WERI-Rb-1 (cell line): ENCODE measurements at regions not wholly inside any gene's neighbourhood (a gene's known extent, or its start where the extent isn't known, plus 50 kb on each side); places are given as distances from the start of the nearest gene placed in this dataset.

Experiments
- DNase-seq: peaks from one replicate; pipeline ENCODE4 v3.0.0-alpha.2; 2020
- H3K27ac ChIP-seq: fragments of 250-450 bp; sonication (Bioruptor Pico); 2 replicates; pipeline ENCODE4 v1.5.1; 2020; ENCODE audit warnings: mild to moderate bottlenecking, moderate library complexity
- H3K27me3 ChIP-seq: fragments of 250-450 bp; sonication (Bioruptor Pico); 2 replicates; pipeline ENCODE4 v1.5.1; 2021; ENCODE audit warnings: mild to moderate bottlenecking, low read depth, moderate library complexity; ENCODE audit not compliant: insufficient read depth, severe bottlenecking
- H3K36me3 ChIP-seq: fragments of 250-450 bp; sonication (Bioruptor Pico); 2 replicates; pipeline ENCODE4 v1.5.1; 2020; ENCODE audit warnings: mild to moderate bottlenecking, moderate library complexity
- H3K4me3 ChIP-seq: 2 replicates; pipeline ENCODE4 v1.5.1; 2011; ENCODE audit warnings: low read depth, mild to moderate bottlenecking, control low read depth, low read length
- H3K9me3 ChIP-seq: fragments of 250-450 bp; sonication (Bioruptor Pico); 2 replicates; pipeline ENCODE4 v1.5.1; 2021; ENCODE audit warnings: mild to moderate bottlenecking, moderate library complexity; ENCODE audit not compliant: severe bottlenecking
- TF ChIP-seq, protein P1 (sequence below): IDR thresholded peaks from 2 replicates; pipeline ENCODE4 v1.5.1; 2011; ENCODE audit warnings: low read depth, mild to moderate bottlenecking, control low read depth, inconsistent platforms, low read length

DNA sequence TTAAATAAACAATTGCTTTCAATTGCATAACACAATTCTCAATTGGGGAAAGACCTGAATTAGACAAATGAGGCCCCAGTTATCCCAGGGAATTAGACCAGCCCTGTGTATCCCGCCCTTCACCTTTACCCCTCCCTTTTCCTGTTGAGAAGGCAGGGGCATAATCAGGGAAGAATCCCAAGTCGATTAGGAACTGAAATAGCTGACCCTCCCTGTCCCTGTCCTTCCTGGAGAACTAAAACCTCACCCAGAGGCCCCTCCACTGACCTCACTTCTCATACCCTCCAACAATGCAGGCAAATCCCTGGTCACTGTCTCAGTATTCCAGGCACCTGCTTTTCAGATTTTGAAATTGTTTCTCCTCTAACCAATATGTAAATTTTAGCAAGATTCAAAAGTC lies 165.4 kb upstream of the CDH11 start:
- H3K4me3 ChIP-seq: no peak overlapping the region
- DNase-seq: no peak
- H3K27ac ChIP-seq: no peak overlapping the region
- no peaks in the 10 kb centered on the region for H3K27me3 ChIP-seq
- no peaks in the 10 kb centered on the region for H3K9me3 ChIP-seq
- TF ChIP-seq, protein P1, sequence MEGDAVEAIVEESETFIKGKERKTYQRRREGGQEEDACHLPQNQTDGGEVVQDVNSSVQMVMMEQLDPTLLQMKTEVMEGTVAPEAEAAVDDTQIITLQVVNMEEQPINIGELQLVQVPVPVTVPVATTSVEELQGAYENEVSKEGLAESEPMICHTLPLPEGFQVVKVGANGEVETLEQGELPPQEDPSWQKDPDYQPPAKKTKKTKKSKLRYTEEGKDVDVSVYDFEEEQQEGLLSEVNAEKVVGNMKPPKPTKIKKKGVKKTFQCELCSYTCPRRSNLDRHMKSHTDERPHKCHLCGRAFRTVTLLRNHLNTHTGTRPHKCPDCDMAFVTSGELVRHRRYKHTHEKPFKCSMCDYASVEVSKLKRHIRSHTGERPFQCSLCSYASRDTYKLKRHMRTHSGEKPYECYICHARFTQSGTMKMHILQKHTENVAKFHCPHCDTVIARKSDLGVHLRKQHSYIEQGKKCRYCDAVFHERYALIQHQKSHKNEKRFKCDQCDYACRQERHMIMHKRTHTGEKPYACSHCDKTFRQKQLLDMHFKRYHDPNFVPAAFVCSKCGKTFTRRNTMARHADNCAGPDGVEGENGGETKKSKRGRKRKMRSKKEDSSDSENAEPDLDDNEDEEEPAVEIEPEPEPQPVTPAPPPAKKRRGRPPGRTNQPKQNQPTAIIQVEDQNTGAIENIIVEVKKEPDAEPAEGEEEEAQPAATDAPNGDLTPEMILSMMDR: no peak
- no peaks in the 10 kb centered on the region for H3K36me3 ChIP-seq

DNA sequence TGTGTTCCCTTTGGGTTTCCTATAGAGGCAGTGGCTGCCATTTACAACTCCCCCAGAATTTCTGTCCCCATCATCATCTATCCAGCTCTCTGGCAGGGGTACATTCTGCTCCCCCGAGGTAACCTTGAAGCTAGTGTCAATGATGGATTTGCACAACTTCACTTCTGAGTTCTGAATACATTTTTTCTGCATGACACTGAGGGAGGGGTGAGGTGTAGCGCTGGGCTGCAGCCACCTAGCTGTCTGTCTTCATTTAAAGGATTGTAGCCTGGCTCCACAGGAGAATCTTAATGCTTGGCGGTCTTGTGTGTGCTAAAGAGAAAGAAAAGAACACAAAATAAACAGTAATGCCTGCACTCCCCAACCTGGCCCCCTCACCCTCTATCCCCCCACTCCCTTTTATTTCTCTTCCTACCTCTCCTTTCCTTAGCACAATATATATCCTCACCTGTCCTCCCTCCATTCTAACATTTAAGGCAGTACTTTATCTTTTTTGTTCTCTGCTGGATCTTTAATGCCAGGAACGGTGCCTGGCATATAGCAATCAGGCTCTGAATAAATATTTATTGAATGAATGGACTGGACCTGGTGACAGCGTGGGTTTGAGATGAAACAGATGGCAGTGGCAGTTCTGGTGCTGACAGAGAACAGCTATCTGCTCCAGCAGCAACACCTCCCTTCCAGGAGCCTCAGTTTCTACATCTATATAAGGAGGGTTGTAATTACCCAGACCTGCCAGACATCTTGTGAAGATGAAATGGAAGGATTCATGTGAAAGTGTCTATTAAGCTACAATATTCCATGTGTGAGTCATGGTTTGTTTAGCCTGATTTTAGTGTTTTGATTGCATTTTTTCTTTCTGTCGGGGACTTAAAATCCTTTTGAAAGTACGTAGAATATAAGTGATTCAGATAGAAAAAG lies 163.5 kb upstream of the CDH11 start:
- H3K27ac ChIP-seq: no peak overlapping the region
- H3K36me3 ChIP-seq: no peaks in the 10 kb centered on the region
- no peak for DNase-seq
- H3K9me3 ChIP-seq: no peaks in the 10 kb centered on the region
- TF ChIP-seq, protein P1: no peak
- no peaks in the 10 kb centered on the region for H3K27me3 ChIP-seq
- H3K4me3 ChIP-seq: no peak overlapping the region

DNA sequence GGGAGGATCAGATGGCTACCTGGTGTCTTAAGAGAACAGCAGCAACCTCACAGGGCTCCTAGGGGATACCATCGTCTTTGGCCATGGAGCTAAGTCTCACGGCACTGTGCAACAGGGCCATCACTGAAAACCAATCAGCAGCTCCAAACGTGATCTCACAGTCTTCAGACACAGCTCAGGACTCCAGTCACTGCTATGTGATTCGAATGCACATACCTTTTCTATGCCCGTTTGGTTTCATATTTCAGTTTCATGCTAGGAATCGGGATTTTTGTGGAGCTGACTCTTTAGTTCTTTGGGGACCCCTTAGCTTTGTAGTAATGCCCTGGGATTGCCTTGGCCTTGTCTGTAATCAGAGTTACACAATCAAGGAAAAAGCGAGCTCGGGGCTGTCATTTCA lies 162.8 kb upstream of the CDH11 start:
- H3K27ac ChIP-seq: no peak overlapping the region
- DNase-seq: no peak
- TF ChIP-seq, protein P1: no peak
- no peaks in the 10 kb centered on the region for H3K27me3 ChIP-seq
- H3K4me3 ChIP-seq: no peak overlapping the region
- no peaks in the 10 kb centered on the region for H3K36me3 ChIP-seq
- no peaks in the 10 kb centered on the region for H3K9me3 ChIP-seq

DNA sequence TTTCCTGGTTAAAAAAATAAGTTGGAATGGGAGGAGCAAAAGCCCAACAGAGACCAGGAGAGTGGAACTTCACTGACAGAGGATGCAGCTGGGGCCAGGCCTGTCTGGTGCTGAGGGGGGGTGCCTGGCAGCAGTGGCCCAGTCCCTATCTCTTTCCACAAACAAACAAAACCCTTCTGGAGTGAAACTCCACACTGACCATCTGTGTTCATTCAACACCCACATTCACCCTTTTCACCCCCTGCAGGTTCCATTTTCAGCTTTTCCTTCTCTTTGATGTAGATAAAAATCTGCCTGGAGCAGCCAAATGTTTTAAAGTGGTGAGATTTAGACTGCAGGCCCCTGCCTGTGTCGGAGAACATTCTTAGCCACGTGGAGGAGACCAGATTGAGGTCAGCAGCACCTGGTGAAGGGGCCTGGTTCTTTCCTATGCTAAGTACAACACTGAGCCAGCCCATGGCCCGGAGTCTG lies 161.4 kb upstream of the CDH11 start:
- Histone ChIP-seq H3K36me3 (no peaks in the 10 kb centered on the region), H3K27ac (no peak overlapping the region), H3K27me3 (no peaks in the 10 kb centered on the region), H3K4me3 (no peak overlapping the region), H3K9me3 (no peaks in the 10 kb centered on the region)
- no peak for DNase-seq
- TF ChIP-seq, protein P1: no peak

DNA sequence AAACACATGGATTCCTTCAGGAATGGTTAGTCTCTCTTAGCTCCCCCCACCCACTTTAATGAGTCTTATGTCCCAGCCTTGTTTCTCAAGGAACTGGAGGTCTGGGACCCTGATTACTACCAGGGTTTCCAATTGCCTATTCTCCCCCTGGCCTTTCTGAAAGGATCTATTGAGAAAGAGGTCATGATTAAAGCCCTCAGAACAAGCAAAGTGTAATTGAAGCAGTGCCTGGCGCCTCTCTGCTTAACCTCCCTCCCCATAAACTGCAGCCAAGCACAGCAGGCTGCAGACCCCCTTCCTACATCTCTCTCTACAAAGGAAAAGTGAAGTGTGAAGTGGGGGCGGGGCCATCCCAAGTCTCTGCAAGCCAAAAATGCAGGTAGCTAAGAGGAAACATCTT lies 159.7 kb upstream of the CDH11 start:
- TF ChIP-seq, protein P1: no peak
- DNase-seq: no peak
- H3K27me3 ChIP-seq: no peaks in the 10 kb centered on the region
- H3K27ac ChIP-seq: no peak overlapping the region
- H3K4me3 ChIP-seq: no peak overlapping the region
- H3K9me3 ChIP-seq: no peaks in the 10 kb centered on the region
- no peaks in the 10 kb centered on the region for H3K36me3 ChIP-seq
